ENCODE measurements at regions not wholly inside any gene's neighbourhood (a gene's known extent, or its start where the extent isn't known, plus 50 kb on each side); places are given as distances from the start of the nearest gene placed in this dataset.
A peak's percentile ranks its signal among the peaks of the same experiment; 100 is the strongest.

- DNase-seq: no peak
Measured at GRCh38 chr2:64196963-64197362, 52.7 kb upstream of the PELI1 start.

- DNase-seq: no peak
Measured at GRCh38 chr2:64201151-64201550, 56.9 kb upstream of the PELI1 start.

DNA sequence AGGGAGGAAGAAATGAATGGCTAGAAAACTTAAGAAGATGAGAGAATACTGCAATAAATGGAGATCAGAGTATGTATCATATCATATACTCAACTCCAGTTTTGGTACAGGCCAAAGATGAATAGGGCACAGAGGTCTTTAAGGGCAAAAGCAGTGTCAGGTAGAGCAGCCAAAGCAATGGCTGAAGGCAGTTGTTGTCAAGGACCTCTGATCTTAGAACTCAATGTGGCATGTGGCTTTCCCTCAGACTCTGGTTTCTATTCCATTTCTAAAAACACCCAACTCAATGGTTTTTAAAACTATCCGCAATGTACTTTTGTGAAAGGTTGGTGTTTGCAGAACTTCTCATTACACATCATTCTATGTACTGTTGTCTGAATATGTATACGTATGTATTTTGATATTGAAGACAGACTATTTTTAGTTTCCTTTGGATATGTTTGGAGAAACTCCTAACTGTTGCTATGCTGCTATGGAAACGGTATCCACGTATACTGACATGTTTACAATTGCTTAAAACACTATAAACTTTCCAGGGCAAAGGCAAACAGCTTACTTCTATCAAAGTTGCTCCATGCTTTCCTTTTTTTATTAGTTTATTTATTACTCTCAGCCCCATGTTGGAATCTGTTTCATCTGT lies 58.1 kb upstream of the PELI1 start:
- no peak for DNase-seq

GRCh38 chr2:64203131-64203857 lies 59.1 kb upstream of the PELI1 start:
- DNase-seq: no peak

- peak; percentile 46 for DNase-seq
Measured at GRCh38 chr2:64203858-64204632, 59.8 kb upstream of the PELI1 start.

- DNase-seq: no peak
Measured at GRCh38 chr2:64204703-64205102, 60.5 kb upstream of the PELI1 start.

DNA sequence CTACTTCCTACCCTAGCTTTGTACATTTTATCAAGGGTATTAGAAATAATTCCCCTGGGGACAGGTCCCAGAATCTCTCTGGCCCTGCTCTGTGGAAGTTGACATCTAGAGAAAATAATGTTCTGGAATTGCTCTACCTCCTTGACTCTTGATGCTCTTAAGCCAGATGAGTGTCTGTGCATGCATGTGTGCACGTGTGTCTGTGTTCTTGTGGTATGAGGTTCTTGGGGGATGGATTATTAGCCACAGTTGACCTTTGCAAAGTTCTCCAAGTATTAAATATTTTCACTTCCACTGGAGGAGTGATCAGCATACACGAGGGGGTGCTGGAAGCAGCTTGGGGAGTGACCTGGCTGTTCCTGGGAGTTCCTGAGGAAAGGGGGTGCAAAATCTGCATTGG lies 61.2 kb upstream of the PELI1 start:
- DNase-seq: no peak

- no peak for DNase-seq
Measured at GRCh38 chr2:64207573-64207972, 63.4 kb upstream of the PELI1 start.

- DNase-seq: no peak
Measured at GRCh38 chr2:64210816-64211215, 66.6 kb upstream of the PELI1 start.

- DNase-seq: no peak
Measured at GRCh38 chr2:64211276-64211921, 67.2 kb upstream of the PELI1 start.

DNA sequence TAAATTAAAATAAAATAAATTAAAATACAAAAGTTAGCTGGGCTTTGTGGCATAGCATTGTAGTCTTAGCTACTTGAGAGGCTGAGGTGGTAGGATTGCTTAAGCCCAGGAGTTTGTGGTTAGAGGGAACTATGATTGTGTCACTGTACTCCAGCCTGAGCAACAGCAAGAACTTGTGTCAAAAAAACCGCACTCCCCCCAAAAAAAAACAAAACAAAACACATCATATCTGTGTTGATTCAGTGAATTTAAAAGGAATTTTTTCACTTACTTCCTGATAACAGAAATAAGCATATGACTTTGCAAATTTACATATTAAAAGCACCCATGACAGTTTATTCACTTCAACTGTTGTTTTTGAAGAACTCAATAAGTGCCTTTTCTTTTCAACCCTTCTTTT lies 68.1 kb upstream of the PELI1 start:
- peak; percentile 93 for DNase-seq

GRCh38 chr2:64212801-64213321 lies 68.6 kb upstream of the PELI1 start:
- peak; percentile 80 for DNase-seq

GRCh38 chr2:64213532-64214275 lies 69.5 kb upstream of the PELI1 start:
- DNase-seq: peak; percentile 30

DNA sequence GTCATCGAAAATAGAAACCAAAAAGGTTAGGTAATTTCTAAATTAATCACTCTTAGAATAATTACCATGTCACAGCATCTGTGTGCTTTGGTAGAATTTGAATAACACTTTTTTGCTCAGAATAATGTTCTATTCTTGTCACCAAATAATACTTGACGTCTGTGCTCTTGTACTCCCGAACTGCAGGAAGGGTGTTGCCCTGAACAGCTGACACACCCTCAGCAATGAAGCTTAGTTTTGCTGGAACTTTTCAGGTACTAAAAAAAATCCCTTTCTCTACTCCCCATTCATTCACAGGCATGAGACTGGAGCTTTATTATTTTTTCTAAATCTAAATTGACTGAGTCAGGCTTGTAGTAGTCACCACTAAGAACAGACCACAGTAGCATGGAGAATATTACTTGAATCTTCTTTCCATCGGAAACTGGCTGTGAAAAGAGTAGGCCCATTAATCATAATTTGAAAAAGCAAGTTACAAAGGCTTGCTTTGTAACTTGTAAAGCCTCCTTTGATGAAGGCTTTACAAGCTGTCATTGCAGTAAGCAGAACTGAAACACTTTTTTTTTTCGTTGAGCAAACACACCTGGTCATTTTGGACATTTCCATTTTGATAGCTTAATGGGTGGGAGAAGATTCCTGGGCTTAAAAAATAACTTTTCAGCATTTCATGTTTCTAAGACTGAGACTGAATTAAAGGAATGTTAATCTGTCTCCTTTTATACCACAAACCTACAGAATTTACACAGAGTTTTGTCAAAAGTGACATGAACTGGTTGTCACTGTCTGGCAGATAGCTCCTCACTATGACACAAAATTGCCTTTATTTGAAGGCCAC lies 70.3 kb upstream of the PELI1 start:
- DNase-seq: peak; percentile 52

GRCh38 chr2:64217198-64217869 lies 73.1 kb upstream of the PELI1 start:
- no peak for DNase-seq

DNA sequence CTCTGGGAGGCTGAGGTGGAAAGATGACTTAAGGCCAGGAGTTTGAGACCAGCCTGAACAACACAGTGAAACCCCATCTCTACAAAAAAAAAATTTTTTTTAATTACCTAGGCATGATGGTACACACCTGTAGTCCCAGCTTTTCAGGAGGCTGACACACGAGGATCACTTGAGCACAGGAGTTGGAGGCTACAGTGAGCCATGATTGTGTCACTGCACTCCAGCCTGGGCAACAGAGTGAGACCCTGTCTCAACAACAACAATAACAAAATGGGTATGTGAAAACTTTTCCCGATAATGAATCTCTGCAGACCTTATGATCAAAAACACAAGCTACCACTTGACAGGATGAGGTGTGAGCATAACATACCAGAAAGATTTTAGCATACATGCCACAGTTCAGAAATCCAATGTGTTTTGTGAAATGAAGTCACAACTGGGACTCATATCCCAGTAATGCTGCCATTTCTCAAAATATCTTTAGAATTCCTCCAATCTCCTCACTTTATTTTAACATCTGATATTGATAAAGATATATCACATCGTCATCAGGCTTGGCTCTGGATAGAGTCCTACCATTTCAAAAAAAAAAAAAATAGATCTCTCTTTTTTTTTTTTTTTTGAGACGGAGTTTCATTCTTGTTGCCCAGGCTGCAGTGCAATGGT lies 74.0 kb upstream of the PELI1 start:
- DNase-seq: no peak

GRCh38 chr2:64219149-64219548 lies 74.9 kb upstream of the PELI1 start:
- DNase-seq: no peak

DNA sequence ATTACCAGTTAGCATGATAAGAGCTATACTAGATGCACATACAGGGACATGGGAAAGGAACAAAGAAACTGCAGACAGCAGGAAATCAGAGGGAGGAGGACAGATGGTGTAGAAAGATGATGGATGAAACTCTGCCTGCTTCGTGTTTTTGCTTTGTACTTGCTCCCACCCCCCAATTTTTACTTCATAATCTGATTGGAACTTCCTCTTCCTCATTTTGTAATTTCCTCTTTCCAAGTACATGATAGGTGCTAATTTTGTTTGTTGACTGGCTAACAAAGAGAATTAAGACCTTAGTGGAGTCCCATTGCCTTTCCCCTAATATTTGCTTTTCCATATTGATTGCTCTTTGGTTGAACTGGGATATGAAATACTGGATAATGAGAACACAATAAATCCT lies 76.0 kb upstream of the PELI1 start:
- peak; percentile 59 for DNase-seq

GRCh38 chr2:64220894-64221617 lies 76.8 kb upstream of the PELI1 start:
- no peak for DNase-seq

DNA sequence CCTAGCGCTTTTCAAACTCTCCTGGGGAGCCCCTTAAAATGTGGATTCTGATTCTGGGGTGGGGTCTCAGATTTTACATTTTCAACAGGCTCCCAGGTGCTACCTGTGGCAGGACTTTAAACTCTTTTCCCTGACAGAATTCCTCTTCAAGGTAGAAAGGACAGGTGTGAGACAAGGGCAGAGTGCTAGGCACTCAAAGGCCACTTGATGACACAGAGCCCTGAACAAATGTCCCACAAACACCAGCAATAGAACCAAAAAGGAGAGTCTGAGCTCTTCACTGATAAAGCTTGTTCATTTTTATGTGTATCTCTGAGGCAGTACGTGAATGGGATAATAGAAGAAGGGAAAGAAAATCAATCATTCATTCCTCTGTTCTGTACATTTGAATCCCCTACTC lies 77.7 kb upstream of the PELI1 start:
- no peak for DNase-seq

Measured in hematopoietic multipotent progenitor cell treated with erythropoietin and hydrocortisone succinate and interleukin-3 and kit ligand, for 4 days (in vitro differentiated cells).